ENCODE measurements at regions not wholly inside any gene's neighbourhood (a gene's known extent, or its start where the extent isn't known, plus 50 kb on each side); places are given as distances from the start of the nearest gene placed in this dataset.

- Histone ChIP-seq H3K4me1 (no peaks in the 10 kb centered on the region), H3K36me3 (no peaks in the 10 kb centered on the region), H3K4me3 (no peak overlapping the region), H3K9me3 (no peaks in the 10 kb centered on the region), H3K27ac (no peak overlapping the region), H3K27me3 (no peaks in the 10 kb centered on the region)
- intact Hi-C loops (cut with DNase I; ENCODE audit: low total_unique reads) = no loop called here
- TF ChIP-seq POLR2A (IDR thresholded peaks at IDR 0.05) (no peak), POLR2AphosphoS5 (IDR thresholded peaks at IDR 0.05) (no peak)
- in situ Hi-C loops (cut with MboI; ENCODE audit: low pct_ligation_motif_present in 1 of 4, low pct_unique_long_range_greater_than_20kb in 1 of 4, low sequenced_read_pairs in 3 of 4) = no loop called here
- 81 to 87% methylated on average over 2 of the region's 2 CpGs for WGBS, 2 donors (ENCODE audit: low coverage in 1 of 2)
- DNase-seq = no peak
Observed at GRCh38 chr10:106317554-106317953, 847.0 kb downstream of the SORCS1 start.

GRCh38 chr10:106313041-106313440 lies 851.5 kb downstream of the SORCS1 start:
- in situ Hi-C loops (cut with MboI; ENCODE audit: low pct_ligation_motif_present in 1 of 4, low pct_unique_long_range_greater_than_20kb in 1 of 4, low sequenced_read_pairs in 3 of 4) = no loop called here
- Histone ChIP-seq H3K9me3 (no peaks in the 10 kb centered on the region), H3K27ac (no peak overlapping the region), H3K4me1 (no peaks in the 10 kb centered on the region), H3K4me3 (no peak overlapping the region), H3K36me3 (no peaks in the 10 kb centered on the region), H3K27me3 (no peaks in the 10 kb centered on the region)
- no peak for DNase-seq
- WGBS, 2 donors (ENCODE audit: low coverage in 1 of 2) = 75 to 100% methylated on average over 1 of the region's 1 CpG
- intact Hi-C loops (cut with DNase I; ENCODE audit: low total_unique reads) = no loop called here
- no peak for TF ChIP-seq CTCF (IDR thresholded peaks at IDR 0.05)
- no peak for TF ChIP-seq POLR2AphosphoS5 (IDR thresholded peaks at IDR 0.05)
- TF ChIP-seq POLR2A (IDR thresholded peaks at IDR 0.05) = no peak
- TF ChIP-seq EP300 (IDR thresholded peaks at IDR 0.05; ENCODE audit: low read depth) = no peak

- DNase-seq = no peak
- Histone ChIP-seq H3K4me1 (no peaks in the 10 kb centered on the region), H3K36me3 (no peaks in the 10 kb centered on the region), H3K27me3 (no peaks in the 10 kb centered on the region), H3K9me3 (no peaks in the 10 kb centered on the region), H3K27ac (no peak overlapping the region), H3K4me3 (no peak overlapping the region)
- intact Hi-C loops (cut with DNase I; ENCODE audit: low total_unique reads) = no loop called here
- in situ Hi-C loops (cut with MboI; ENCODE audit: low pct_ligation_motif_present in 1 of 4, low pct_unique_long_range_greater_than_20kb in 1 of 4, low sequenced_read_pairs in 3 of 4) = no loop called here
- TF ChIP-seq EP300 (IDR thresholded peaks at IDR 0.05; ENCODE audit: low read depth) = no peak
- TF ChIP-seq POLR2AphosphoS5 (IDR thresholded peaks at IDR 0.05) = no peak
- no peak for TF ChIP-seq CTCF (IDR thresholded peaks at IDR 0.05)
- no peak for TF ChIP-seq POLR2A (IDR thresholded peaks at IDR 0.05)
- WGBS, 2 donors (ENCODE audit: low coverage in 1 of 2) = 43 to 63% methylated on average over 1 of the region's 1 CpG
Observed at GRCh38 chr10:106312087-106312486, 852.4 kb downstream of the SORCS1 start.

GRCh38 chr10:106311590-106311989 lies 852.9 kb downstream of the SORCS1 start:
- no peaks in the 10 kb centered on the region for H3K27me3 ChIP-seq
- H3K27ac ChIP-seq = no peak overlapping the region
- H3K4me3 ChIP-seq = no peak overlapping the region
- 62 to 63% methylated on average over 4 of the region's 4 CpGs for WGBS, 2 donors (ENCODE audit: low coverage in 1 of 2)
- no peaks in the 10 kb centered on the region for H3K9me3 ChIP-seq
- no peak for DNase-seq
- intact Hi-C loops (cut with DNase I; ENCODE audit: low total_unique reads) = no loop called here
- TF ChIP-seq EP300 (IDR thresholded peaks at IDR 0.05; ENCODE audit: low read depth) = no peak
- no peak for TF ChIP-seq CTCF (IDR thresholded peaks at IDR 0.05)
- no peak for TF ChIP-seq POLR2AphosphoS5 (IDR thresholded peaks at IDR 0.05)
- no peak for TF ChIP-seq POLR2A (IDR thresholded peaks at IDR 0.05)
- H3K36me3 ChIP-seq = no peaks in the 10 kb centered on the region
- in situ Hi-C loops (cut with MboI; ENCODE audit: low pct_ligation_motif_present in 1 of 4, low pct_unique_long_range_greater_than_20kb in 1 of 4, low sequenced_read_pairs in 3 of 4) = no loop called here
- H3K4me1 ChIP-seq = no peaks in the 10 kb centered on the region

- DNase-seq = no peak
- intact Hi-C loops (cut with DNase I; ENCODE audit: low total_unique reads) (no loop called here), in situ Hi-C loops (cut with MboI; ENCODE audit: low pct_ligation_motif_present in 1 of 4, low pct_unique_long_range_greater_than_20kb in 1 of 4, low sequenced_read_pairs in 3 of 4) (no loop called here)
- no peaks in the 10 kb centered on the region for H3K9me3 ChIP-seq
- no peaks in the 10 kb centered on the region for H3K36me3 ChIP-seq
- TF ChIP-seq CTCF (IDR thresholded peaks at IDR 0.05) = no peak
- TF ChIP-seq EP300 (IDR thresholded peaks at IDR 0.05; ENCODE audit: low read depth) = no peak
- TF ChIP-seq POLR2AphosphoS5 (IDR thresholded peaks at IDR 0.05) = no peak
- no peak for TF ChIP-seq POLR2A (IDR thresholded peaks at IDR 0.05)
- H3K27ac ChIP-seq = no peak overlapping the region
- no peak overlapping the region for H3K4me3 ChIP-seq
- WGBS, 2 donors (ENCODE audit: low coverage in 1 of 2) = 48 to 72% methylated on average over 2 of the region's 2 CpGs
- H3K27me3 ChIP-seq = no peaks in the 10 kb centered on the region
- H3K4me1 ChIP-seq = no peaks in the 10 kb centered on the region
Observed at GRCh38 chr10:106310596-106310995, 853.9 kb downstream of the SORCS1 start.
